HG03196 (cell line): ENCODE measurements at regions not wholly inside any gene's neighbourhood (a gene's known extent, or its start where the extent isn't known, plus 50 kb on each side); places are given as distances from the start of the nearest gene placed in this dataset.
"Not testable (repeated sequence)": the region's sequence is repeated elsewhere in the genome, so short reads cannot be mapped to it uniquely, and the experiment has no call there.

Source experiments
- ATAC-seq: cut with Tn5 transposase; IDR thresholded peaks from one replicate; pipeline ENCODE4 v1.9.1; 2021; ENCODE audit not compliant: unreplicated experiment

DNA sequence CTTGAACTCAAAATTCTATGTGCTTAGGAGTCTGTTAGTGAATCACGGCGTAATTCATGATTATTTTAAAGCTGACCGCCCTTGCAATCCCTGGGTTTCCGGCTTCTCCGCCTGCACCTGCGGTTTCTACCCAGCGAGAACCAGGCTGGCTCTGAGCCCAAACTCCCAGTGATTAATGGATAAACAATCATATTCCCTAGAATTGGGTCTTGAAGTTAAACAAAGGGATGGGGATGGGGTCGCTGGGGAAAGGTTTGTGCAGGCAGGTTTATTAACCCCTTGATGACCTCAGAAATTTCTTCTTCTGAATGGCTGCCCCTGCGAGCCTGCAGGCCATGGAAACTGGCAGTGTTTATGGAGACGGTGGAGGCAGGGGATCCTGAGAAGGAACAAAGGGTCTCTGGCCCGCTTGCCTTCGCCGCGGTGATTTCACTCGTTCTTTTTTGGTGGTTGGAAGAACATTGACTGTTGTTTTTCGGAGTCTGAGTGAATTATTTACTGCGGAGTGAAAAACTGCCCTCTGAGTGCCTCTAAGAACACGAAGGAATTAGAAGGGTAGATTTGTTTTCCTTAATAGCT, 1000.3 kb downstream of the BRD1 start:
- ATAC-seq = no peak

- ATAC-seq = no peak
Observed at GRCh38 chr22:48826546-48826945, 1001.1 kb downstream of the BRD1 start.

- ATAC-seq = no peak
Observed at GRCh38 chr22:48825802-48826520, 1001.7 kb downstream of the BRD1 start.

- ATAC-seq = no peak
Observed at GRCh38 chr22:48824712-48825651, 1002.7 kb downstream of the BRD1 start.

DNA sequence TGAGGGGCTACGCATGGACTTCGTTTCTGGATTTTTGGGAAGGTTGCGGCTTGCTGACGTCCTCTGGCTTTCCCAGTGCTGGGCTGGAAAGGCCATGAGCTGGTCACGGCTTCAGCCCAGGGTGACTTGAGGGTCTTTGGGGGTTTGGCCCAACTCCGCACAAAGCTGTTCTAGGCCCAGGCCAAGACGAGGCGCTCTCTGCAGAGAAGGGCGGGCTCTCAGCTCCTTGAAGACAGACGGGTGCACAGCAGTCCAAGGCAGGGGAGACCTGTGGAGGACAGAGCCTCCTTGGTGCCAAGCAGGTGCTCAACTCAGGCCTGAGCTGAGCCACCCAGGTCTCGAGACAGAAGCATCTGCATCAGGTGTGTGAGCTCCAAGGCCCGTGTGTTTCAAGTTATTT, 1003.7 kb downstream of the BRD1 start:
- no peak for ATAC-seq

GRCh38 chr22:48822278-48823233, 1005.1 kb downstream of the BRD1 start:
- ATAC-seq = no peak

DNA sequence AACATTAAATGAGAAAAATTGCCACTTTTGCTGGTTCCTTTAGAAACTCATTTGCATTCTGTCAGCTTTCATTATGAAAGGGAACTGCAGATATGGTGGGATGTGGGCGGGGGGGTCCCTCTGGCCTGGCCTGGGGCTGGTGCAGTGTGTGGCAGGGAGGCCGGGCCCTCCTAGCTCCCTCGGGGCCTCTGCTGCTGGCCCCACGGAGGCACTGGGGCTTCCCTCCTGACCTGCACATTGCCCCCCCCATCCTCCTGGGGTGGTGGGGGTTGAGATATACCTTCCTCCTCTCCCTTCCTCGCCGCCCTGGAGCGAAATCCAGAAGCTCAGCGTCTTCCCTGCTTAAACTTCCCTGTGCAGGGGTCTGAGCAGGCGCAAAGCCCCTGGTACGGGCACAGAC, 1005.9 kb downstream of the BRD1 start:
- ATAC-seq = no peak

GRCh38 chr22:48821346-48821690, 1006.4 kb downstream of the BRD1 start:
- ATAC-seq = no peak

DNA sequence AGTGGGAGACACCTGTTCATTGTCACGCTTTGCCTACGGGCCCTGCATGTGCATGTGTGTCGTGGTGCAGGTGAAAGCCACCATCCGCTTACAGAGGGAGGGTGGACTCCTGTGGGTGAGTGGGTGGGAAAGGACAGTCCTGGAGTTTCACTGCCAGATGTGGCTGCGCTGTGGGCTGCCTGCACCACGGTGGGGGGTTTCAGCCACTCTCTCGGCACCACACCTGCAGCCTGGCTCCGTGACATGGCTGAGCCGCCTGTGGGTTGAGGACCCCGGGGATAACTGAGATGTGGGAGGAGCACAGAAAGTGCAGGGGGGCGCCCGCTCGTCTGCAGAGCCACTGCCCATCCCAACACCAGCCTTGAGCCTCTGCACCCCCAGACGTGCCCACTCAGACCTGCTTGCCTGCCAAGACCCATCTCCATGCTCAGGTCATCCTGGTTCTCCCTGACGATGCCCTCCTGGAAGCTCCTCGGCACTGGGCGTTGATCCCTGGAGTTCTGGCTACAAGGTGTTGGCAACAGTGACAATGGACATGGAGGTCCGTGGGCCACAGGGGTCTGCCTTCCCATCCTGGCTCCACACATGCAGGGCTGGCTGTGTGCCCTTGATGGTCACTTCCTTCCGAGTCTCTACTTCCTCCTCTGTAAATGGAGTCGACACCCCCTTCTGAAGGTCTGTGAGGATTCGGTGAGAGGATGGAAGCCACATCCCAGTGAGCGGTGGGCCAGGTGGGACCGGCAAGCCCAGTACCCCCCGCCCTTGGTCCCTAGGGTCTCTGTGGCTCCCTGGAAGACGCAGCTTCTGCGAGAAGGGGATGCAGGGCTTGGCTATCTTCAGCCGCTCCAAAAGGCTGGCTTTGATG, 1007.0 kb downstream of the BRD1 start:
- no peak for ATAC-seq

DNA sequence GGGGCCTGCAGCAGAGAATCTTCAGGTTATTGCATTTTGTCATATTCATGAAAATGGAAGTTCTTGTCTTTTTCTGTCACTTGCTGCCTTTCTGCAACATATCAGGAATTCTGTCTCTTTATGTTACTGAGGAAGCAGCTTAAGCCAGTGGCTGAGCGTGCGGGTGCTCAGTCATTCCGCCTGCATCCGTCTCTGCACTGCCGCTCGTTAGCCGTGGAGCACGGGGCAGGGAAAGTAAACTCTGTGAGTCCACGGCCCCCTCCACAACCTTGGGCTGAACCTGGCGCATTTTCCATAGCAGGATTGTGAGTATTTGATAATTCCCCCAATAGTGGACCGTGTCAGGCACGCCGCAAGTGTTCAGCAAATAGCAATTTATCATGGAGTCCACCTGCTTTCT, 1007.7 kb downstream of the BRD1 start:
- ATAC-seq = no peak

DNA sequence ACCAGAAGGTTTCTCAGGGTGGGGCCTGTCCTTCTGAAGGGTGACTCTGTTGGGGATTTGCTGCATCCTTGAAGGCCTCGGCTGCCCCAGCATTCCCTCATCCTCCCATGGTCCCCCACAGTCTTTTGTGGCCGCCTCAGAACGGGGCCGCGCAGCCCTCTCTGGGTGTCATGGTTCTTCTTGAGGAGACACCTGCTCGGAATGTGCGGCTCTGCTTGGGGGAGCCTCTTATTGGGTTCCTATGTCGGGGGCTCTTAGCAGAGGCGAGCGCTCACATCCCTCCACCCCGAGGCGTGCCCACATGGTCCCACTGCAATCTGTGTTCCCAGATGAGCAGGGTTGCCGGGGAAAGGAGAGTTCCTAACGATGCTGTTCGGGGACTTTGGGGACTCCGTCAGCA, 1008.4 kb downstream of the BRD1 start:
- ATAC-seq = no peak

GRCh38 chr22:48817491-48817890, 1010.2 kb downstream of the BRD1 start:
- ATAC-seq = not testable (repeated sequence)

DNA sequence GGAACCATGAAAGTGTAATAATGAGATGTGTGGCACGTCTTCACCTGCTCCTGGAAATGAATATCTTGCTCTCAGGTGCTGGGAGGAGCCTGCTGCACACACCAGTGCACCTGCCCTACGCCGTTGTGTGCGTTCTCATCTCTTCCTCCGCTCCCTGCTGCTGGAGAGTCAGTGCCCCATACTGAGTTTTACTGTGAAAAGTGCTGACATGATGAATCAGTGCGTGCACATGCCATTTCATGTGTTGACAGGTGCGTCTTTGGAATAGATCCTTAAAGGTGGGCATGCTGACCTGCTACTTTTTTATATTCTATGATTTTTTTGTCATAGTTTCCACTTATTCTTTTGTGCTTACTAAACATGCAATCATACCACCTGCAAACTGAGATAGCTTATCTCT, 1015.8 kb downstream of the BRD1 start:
- ATAC-seq = no peak

DNA sequence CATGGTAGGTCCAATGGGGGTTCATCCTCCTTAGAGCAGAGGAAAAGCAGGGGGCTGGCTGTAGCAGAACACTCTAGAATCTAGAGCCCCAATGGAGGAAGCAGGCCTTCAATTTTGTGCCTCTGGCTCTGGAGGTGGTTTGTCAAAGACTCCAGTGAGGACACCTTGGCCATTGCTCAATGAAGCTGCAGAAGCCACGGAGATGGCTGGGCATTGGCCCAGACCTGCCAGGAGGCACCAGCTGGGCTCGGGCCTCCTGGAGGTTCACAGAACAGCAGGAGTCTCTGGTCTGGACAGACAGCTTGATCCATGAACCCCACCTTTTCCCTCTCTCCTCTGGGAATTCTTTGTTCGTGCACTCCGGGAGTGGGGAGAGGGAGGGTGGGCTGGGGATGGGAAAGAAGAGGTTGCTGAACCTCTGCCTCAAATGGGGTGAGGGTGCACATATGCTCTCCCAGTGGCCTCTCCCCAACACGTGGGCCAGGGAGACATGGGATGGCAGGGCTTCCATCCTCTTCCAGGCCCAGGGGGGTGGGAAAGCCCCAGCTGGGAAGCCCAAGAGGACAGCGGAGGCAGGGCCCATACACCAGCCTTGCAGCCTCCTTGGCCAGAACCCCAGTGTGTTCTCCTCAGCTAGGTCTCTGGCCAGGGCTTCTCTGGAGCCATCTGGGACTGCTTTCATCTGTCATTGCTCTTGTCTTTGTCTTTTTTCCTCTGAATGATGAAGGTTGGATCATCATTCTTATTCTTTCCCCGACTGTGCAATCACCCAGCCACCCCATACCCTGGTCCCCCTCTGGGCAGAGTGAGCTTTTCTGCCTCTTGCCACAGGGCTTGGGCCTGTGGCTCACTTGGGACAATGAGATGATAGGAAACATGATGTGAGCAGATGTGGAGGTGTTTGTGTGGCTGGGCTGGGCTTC, 1019.4 kb downstream of the BRD1 start:
- no peak for ATAC-seq

DNA sequence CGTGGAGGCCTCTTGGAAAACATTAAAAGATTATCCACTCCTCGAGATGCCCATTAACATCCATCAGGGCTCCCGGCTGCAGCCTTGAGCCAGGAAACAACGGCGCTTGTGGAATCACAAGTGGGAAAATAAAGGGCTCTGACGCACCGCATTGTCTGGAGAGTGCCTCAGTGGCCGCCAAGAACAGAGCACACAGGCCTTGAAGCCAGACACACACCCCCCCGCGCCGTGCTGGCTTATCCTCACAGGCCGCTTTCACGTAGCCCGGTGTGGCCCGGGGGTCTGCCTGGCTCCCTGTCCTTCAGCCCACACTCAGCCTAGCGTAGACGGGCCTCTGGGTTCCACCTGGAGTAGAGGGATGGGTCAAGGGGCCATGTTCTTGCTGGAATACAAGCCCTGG, 1020.5 kb downstream of the BRD1 start:
- no peak for ATAC-seq

GRCh38 chr22:48806227-48806781, 1021.4 kb downstream of the BRD1 start:
- ATAC-seq = no peak

DNA sequence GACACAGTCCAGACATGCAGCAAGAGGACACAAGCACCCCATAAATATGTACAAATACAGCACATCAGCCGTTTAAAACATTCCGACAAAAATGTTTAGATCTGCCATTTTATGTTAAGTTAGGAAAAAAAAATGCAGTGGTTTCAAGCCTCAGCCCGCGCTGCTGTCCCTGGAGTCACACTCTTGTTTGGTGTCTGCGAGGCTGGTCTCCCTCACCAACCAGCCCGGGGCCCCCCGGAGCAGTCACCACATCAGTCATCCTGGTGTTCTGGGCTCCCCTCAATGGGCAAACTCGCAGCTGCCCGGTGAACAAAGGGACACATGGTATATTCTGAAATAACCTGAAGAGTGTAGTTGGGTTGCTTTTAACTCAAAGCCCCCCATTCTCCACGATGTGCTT, 1022.2 kb downstream of the BRD1 start:
- ATAC-seq = no peak

- ATAC-seq = no peak
Observed at GRCh38 chr22:48804811-48805301, 1022.8 kb downstream of the BRD1 start.
